Panc1 (cell line): ENCODE measurements at regions not wholly inside any gene's neighbourhood (a gene's known extent, or its start where the extent isn't known, plus 50 kb on each side); places are given as distances from the start of the nearest gene placed in this dataset.

ENCODE experiments used
- ATAC-seq: fragments of 200-7000 bp; cut with Tn5 transposase; 2 replicates; pipeline ENCODE4 v1.9.1; 2020; ENCODE audit warnings: mild to moderate bottlenecking, moderate library complexity
- BruUV-seq: library from RNA; stranded (reverse); fragments of 400-500 nt; replicated peaks from 2 replicates; lab custom pipeline; 2021; lab: Mats Ljungman, UMichigan
- CTCF ChIA-PET: fragments of 300-600 bp; sonication (Branson Sonifier 250); formaldehyde crosslinking; loops from one replicate; lab custom pipeline; 2022; ENCODE audit warnings: antibody characterized with exemption; lab: Charles Lee
- POLR2A ChIA-PET: fragments of 300-600 bp; sonication (Branson Sonifier 250); formaldehyde crosslinking; loops from one replicate; lab custom pipeline; 2022; ENCODE audit warnings: antibody characterized with exemption; lab: Charles Lee
- DNase-seq: peaks from one replicate; pipeline ENCODE4 v3.0.0-alpha.2; 2010; ENCODE audit warnings: low read depth, low spot score
- H3K27ac ChIP-seq: 2 replicates; pipeline ENCODE4 v1.5.1; 2011; ENCODE audit warnings: mild to moderate bottlenecking, low read length, inconsistent platforms
- H3K27me3 ChIP-seq: fragments of 200-500 bp; sonication (Bioruptor generic); 2 replicates; pipeline ENCODE4 v1.6.0; 2014; ENCODE audit warnings: low read length, inconsistent platforms; ENCODE audit not compliant: control insufficient read depth, insufficient read depth
- H3K36me3 ChIP-seq: fragments of 200-500 bp; sonication (Bioruptor generic); 2 replicates; pipeline ENCODE4 v1.5.1; 2014; ENCODE audit warnings: inconsistent platforms, mild to moderate bottlenecking, low read length, moderate library complexity; ENCODE audit not compliant: control insufficient read depth, insufficient read depth
- H3K4me1 ChIP-seq: 2 replicates; pipeline ENCODE4 v1.5.1; 2011; ENCODE audit warnings: inconsistent platforms, mild to moderate bottlenecking, low read length, moderate library complexity; ENCODE audit not compliant: control insufficient read depth, insufficient read depth
- H3K4me3 ChIP-seq, 2 experiments: 2 replicates each; pipeline ENCODE4 v1.5.1; 2011 to 2012; ENCODE audit warnings: low read depth in 2 of 2, low read length in 2 of 2, mild to moderate bottlenecking in 2 of 2, inconsistent platforms in 1 of 2, moderate library complexity in 1 of 2
- H3K9me3 ChIP-seq: fragments of 200-500 bp; sonication (Bioruptor generic); 2 replicates; pipeline ENCODE4 v1.5.1; 2014; ENCODE audit warnings: low read depth, mild to moderate bottlenecking, inconsistent platforms, low read length, moderate library complexity; ENCODE audit not compliant: control insufficient read depth, insufficient read depth
- POLR2AphosphoS5 ChIP-seq: IDR thresholded peaks from 2 replicates; pipeline ENCODE4 v1.6.1; 2012; ENCODE audit warnings: mild to moderate bottlenecking, low read depth, low read length, moderate library complexity
- SIN3A ChIP-seq: IDR thresholded peaks from 2 replicates; pipeline ENCODE4 v1.6.1; 2012; ENCODE audit warnings: low read depth, mild to moderate bottlenecking, low read length, moderate library complexity, borderline replicate concordance; ENCODE audit not compliant: insufficient read depth
- TCF7L2 ChIP-seq: IDR thresholded peaks from 2 replicates; pipeline ENCODE4 v1.6.1; 2011; ENCODE audit warnings: mild to moderate bottlenecking, low read depth, low read length, inconsistent platforms
- in situ Hi-C: cut with HindIII; loops from 2 replicates; pipeline ENCODE4 v1.10.0; 2016; ENCODE audit warnings: low sequenced_read_pairs, low pct_unique_long_range_greater_than_20kb
- intact Hi-C: fragments of 100-400 bp; cut with micrococcal nuclease; formaldehyde crosslinking; loops from one replicate; pipeline ENCODE4 v1.10.0; 2022; ENCODE audit not compliant: unreplicated experiment
- TF ChIP-seq, protein P1 (sequence below): fragments of 450-650 bp; IDR thresholded peaks from 2 replicates; pipeline ENCODE4 v1.5.1; 2017; ENCODE audit warnings: mild to moderate bottlenecking
- TF ChIP-seq, protein P2 (sequence below), 2 experiments: IDR thresholded peaks; 2 replicates each; pipeline ENCODE4 v1.6.1; 2011 to 2012; ENCODE audit warnings: low read depth in 2 of 2, control low read depth in 1 of 2, low read length in 1 of 2, mild to moderate bottlenecking in 1 of 2, moderate library complexity in 1 of 2; ENCODE audit not compliant: insufficient read depth in 1 of 2

DNA sequence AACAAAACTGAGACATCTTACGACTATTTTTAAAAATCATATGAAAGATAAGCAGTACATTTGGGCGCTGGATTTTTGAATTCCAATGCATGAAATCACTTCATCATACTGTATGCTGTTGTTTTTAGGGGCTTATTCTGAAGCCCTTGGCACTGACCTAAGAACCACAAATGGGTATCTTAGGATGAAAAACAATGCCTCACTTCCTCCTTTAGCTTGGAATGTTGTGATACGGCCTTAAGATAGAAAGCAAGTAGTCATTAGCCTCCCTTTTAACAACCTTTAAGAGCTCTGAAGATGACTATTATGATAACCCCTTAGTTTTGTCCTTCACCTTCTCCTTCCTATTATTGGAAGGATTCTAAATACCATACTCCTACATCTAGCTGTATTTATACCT, 289.8 kb downstream of the ARPP21 start:
- DNase-seq = no peak
- Histone ChIP-seq H3K4me1 (no peaks in the 10 kb centered on the region), H3K4me3 (no peak overlapping the region), H3K36me3 (no peaks in the 10 kb centered on the region), H3K9me3 (no peaks in the 10 kb centered on the region), H3K27ac (no peak overlapping the region), H3K27me3 (no peaks in the 10 kb centered on the region)
- intact Hi-C loops = no loop called here
- TF ChIP-seq, protein P1, sequence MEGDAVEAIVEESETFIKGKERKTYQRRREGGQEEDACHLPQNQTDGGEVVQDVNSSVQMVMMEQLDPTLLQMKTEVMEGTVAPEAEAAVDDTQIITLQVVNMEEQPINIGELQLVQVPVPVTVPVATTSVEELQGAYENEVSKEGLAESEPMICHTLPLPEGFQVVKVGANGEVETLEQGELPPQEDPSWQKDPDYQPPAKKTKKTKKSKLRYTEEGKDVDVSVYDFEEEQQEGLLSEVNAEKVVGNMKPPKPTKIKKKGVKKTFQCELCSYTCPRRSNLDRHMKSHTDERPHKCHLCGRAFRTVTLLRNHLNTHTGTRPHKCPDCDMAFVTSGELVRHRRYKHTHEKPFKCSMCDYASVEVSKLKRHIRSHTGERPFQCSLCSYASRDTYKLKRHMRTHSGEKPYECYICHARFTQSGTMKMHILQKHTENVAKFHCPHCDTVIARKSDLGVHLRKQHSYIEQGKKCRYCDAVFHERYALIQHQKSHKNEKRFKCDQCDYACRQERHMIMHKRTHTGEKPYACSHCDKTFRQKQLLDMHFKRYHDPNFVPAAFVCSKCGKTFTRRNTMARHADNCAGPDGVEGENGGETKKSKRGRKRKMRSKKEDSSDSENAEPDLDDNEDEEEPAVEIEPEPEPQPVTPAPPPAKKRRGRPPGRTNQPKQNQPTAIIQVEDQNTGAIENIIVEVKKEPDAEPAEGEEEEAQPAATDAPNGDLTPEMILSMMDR = no peak
- TF ChIP-seq POLR2AphosphoS5 (no peak), TCF7L2 (no peak), SIN3A (no peak)
- TF ChIP-seq, protein P2, sequence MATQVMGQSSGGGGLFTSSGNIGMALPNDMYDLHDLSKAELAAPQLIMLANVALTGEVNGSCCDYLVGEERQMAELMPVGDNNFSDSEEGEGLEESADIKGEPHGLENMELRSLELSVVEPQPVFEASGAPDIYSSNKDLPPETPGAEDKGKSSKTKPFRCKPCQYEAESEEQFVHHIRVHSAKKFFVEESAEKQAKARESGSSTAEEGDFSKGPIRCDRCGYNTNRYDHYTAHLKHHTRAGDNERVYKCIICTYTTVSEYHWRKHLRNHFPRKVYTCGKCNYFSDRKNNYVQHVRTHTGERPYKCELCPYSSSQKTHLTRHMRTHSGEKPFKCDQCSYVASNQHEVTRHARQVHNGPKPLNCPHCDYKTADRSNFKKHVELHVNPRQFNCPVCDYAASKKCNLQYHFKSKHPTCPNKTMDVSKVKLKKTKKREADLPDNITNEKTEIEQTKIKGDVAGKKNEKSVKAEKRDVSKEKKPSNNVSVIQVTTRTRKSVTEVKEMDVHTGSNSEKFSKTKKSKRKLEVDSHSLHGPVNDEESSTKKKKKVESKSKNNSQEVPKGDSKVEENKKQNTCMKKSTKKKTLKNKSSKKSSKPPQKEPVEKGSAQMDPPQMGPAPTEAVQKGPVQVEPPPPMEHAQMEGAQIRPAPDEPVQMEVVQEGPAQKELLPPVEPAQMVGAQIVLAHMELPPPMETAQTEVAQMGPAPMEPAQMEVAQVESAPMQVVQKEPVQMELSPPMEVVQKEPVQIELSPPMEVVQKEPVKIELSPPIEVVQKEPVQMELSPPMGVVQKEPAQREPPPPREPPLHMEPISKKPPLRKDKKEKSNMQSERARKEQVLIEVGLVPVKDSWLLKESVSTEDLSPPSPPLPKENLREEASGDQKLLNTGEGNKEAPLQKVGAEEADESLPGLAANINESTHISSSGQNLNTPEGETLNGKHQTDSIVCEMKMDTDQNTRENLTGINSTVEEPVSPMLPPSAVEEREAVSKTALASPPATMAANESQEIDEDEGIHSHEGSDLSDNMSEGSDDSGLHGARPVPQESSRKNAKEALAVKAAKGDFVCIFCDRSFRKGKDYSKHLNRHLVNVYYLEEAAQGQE (IDR thresholded peaks at IDR 0.05; ENCODE audit: insufficient read depth in 1 of 2, low read depth in 2 of 2, low read length in 1 of 2) = no peak
- POLR2A ChIA-PET = no interaction called here
- ATAC-seq = no peak
- CTCF ChIA-PET = no interaction called here
- BruUV-seq = no TSS peak
- in situ Hi-C loops = no loop called here

- DNase-seq (no peak), ATAC-seq (no peak)
- POLR2A ChIA-PET = interaction anchor here (0.6 kb wide), 1 partner anchor 50 kb away, joined by 3 read pairs; no protein-coding TSS in a partner anchor
- no peaks in the 10 kb centered on the region for H3K27me3 ChIP-seq
- intact Hi-C loops (no loop called here), in situ Hi-C loops (no loop called here)
- no peak for TF ChIP-seq TCF7L2
- TF ChIP-seq, protein P2 (IDR thresholded peaks at IDR 0.05; ENCODE audit: insufficient read depth in 1 of 2, low read depth in 2 of 2, low read length in 1 of 2) = no peak
- H3K4me3 ChIP-seq = no peak overlapping the region
- H3K27ac ChIP-seq = no peak overlapping the region
- no TSS peak for BruUV-seq
- H3K9me3 ChIP-seq = no peaks in the 10 kb centered on the region
- CTCF ChIA-PET = no interaction called here
- H3K4me1 ChIP-seq = no peaks in the 10 kb centered on the region
- H3K36me3 ChIP-seq = no peaks in the 10 kb centered on the region
These were observed 292.5 kb downstream of the ARPP21 start for GRCh38 chr3:35931867-35932266.
